ENCODE measurements at regions not wholly inside any gene's neighbourhood (a gene's known extent, or its start where the extent isn't known, plus 50 kb on each side); places are given as distances from the start of the nearest gene placed in this dataset.

- dilution Hi-C loops (cut with MboI; ENCODE audit: extremely low pct_ligation_motif_present, low sequenced_read_pairs) = no loop called here
- no peak overlapping the region for H3K4me2 ChIP-seq (ENCODE audit: control insufficient read depth, extremely low read depth, insufficient read depth, low read depth, low read length)
- H3K9me3 ChIP-seq (ENCODE audit: control insufficient read depth, low read depth, low read length) = no peaks in the 10 kb centered on the region
- no peak overlapping the region for H2AFZ ChIP-seq (ENCODE audit: control insufficient read depth, low read length)
- DNase-seq (ENCODE audit: low read depth, low spot score) (no peak), FAIRE-seq (no peak)
- H3K4me3 ChIP-seq (ENCODE audit: control insufficient read depth in 2 of 3, extremely low read depth in 1 of 3, insufficient read depth in 2 of 3, low read depth in 1 of 3, low read length in 3 of 3) = no peak overlapping the region
- H4K20me1 ChIP-seq (ENCODE audit: control insufficient read depth, extremely low read depth, insufficient read depth, low read length) = no peaks in the 10 kb centered on the region
- no peaks in the 10 kb centered on the region for H3K36me3 ChIP-seq (ENCODE audit: control insufficient read depth in 2 of 2, extremely low read depth in 1 of 2, insufficient read depth in 2 of 2, low read length in 2 of 2)
- H3K9ac ChIP-seq (ENCODE audit: control insufficient read depth, extremely low read depth, insufficient read depth, low read length) = no peak overlapping the region
- H3K79me2 ChIP-seq (ENCODE audit: control insufficient read depth, insufficient read depth, low read length) = no peaks in the 10 kb centered on the region
- no peaks in the 10 kb centered on the region for H3K9me1 ChIP-seq (ENCODE audit: control insufficient read depth, extremely low read depth, insufficient read depth, low read length)
- TF ChIP-seq CTCF (optimal IDR thresholded peaks at IDR 0.05 in 1 of 3, IDR thresholded peaks at IDR 0.05 in 1 of 3, conservative IDR thresholded peaks at IDR 0.05 in 1 of 3; ENCODE audit: extremely low read depth in 1 of 3, insufficient read depth in 2 of 3, low read length in 3 of 3) (no peak), EZH2 (IDR thresholded peaks at IDR 0.05; ENCODE audit: low read length) (no peak)
- H3K4me1 ChIP-seq (ENCODE audit: control insufficient read depth, extremely low read depth, insufficient read depth, low read length) = no peaks in the 10 kb centered on the region
- H3K27me3 ChIP-seq (ENCODE audit: control insufficient read depth, extremely low read depth, insufficient read depth, low read length) = no peaks in the 10 kb centered on the region
- no peak overlapping the region for H3K27ac ChIP-seq (ENCODE audit: control insufficient read depth, insufficient read depth, low read length)
Observed at GRCh38 chr1:29808141-29808995, 572.0 kb downstream of the PTPRU start.

- TF ChIP-seq CTCF (optimal IDR thresholded peaks at IDR 0.05 in 1 of 3, IDR thresholded peaks at IDR 0.05 in 1 of 3, conservative IDR thresholded peaks at IDR 0.05 in 1 of 3; ENCODE audit: extremely low read depth in 1 of 3, insufficient read depth in 2 of 3, low read length in 3 of 3) (no peak), EZH2 (IDR thresholded peaks at IDR 0.05; ENCODE audit: low read length) (no peak)
- no peaks in the 10 kb centered on the region for H4K20me1 ChIP-seq (ENCODE audit: control insufficient read depth, extremely low read depth, insufficient read depth, low read length)
- no peaks in the 10 kb centered on the region for H3K36me3 ChIP-seq (ENCODE audit: control insufficient read depth in 2 of 2, extremely low read depth in 1 of 2, insufficient read depth in 2 of 2, low read length in 2 of 2)
- H3K27me3 ChIP-seq (ENCODE audit: control insufficient read depth, extremely low read depth, insufficient read depth, low read length) = no peaks in the 10 kb centered on the region
- DNase-seq (ENCODE audit: low read depth, low spot score) (no peak), FAIRE-seq (no peak)
- H3K27ac ChIP-seq (ENCODE audit: control insufficient read depth, insufficient read depth, low read length) = no peak overlapping the region
- H3K4me1 ChIP-seq (ENCODE audit: control insufficient read depth, extremely low read depth, insufficient read depth, low read length) = no peaks in the 10 kb centered on the region
- no peaks in the 10 kb centered on the region for H3K9me3 ChIP-seq (ENCODE audit: control insufficient read depth, low read depth, low read length)
- H3K9me1 ChIP-seq (ENCODE audit: control insufficient read depth, extremely low read depth, insufficient read depth, low read length) = no peaks in the 10 kb centered on the region
- H2AFZ ChIP-seq (ENCODE audit: control insufficient read depth, low read length) = no peak overlapping the region
- no peak overlapping the region for H3K9ac ChIP-seq (ENCODE audit: control insufficient read depth, extremely low read depth, insufficient read depth, low read length)
- H3K79me2 ChIP-seq (ENCODE audit: control insufficient read depth, insufficient read depth, low read length) = no peaks in the 10 kb centered on the region
- dilution Hi-C loops (cut with MboI; ENCODE audit: extremely low pct_ligation_motif_present, low sequenced_read_pairs) = no loop called here
- H3K4me2 ChIP-seq (ENCODE audit: control insufficient read depth, extremely low read depth, insufficient read depth, low read depth, low read length) = no peak overlapping the region
- no peak overlapping the region for H3K4me3 ChIP-seq (ENCODE audit: control insufficient read depth in 2 of 3, extremely low read depth in 1 of 3, insufficient read depth in 2 of 3, low read depth in 1 of 3, low read length in 3 of 3)
Observed at GRCh38 chr1:29807689-29808088, 571.4 kb downstream of the PTPRU start.

Measured in keratinocyte (primary cell).